ENCODE measurements at regions not wholly inside any gene's neighbourhood (a gene's known extent, or its start where the extent isn't known, plus 50 kb on each side); places are given as distances from the start of the nearest gene placed in this dataset.

- H2AFZ ChIP-seq (ENCODE audit: low read depth, low read length) = no peak overlapping the region
- no peak for ATAC-seq
- H3K9me1 ChIP-seq (ENCODE audit: control insufficient read depth, insufficient read depth, low read length) = no peaks in the 10 kb centered on the region
- H3K9me3 ChIP-seq (replicated peaks; ENCODE audit: control insufficient read depth, insufficient read depth, low read depth, low read length) = no peaks in the 10 kb centered on the region
- H4K20me1 ChIP-seq (replicated peaks; ENCODE audit: control insufficient read depth, insufficient read depth, low read length) = no peaks in the 10 kb centered on the region
- in situ Hi-C loops (cut with MboI) (no loop called here), intact Hi-C loops (cut with micrococcal nuclease) (no loop called here)
- no peaks in the 10 kb centered on the region; a peak in 1 of 5 replicates for H3K27me3 ChIP-seq (ENCODE audit: control insufficient read depth in 2 of 2, insufficient read depth in 2 of 2, low read length in 2 of 2)
- H3K4me3 ChIP-seq = no peak overlapping the region
- no peaks in the 10 kb centered on the region for H3K4me1 ChIP-seq (replicated peaks in 1 of 2; ENCODE audit: control insufficient read depth in 2 of 2, insufficient read depth in 2 of 2, low read length in 2 of 2)
- ChIA-PET POLR2A (no interaction called here), CTCF (ENCODE audit: low intra/inter-chr PET ratio) (no interaction called here)
- no peaks in the 10 kb centered on the region for H3K36me3 ChIP-seq (ENCODE audit: control insufficient read depth, insufficient read depth, low read length)
- H3K79me2 ChIP-seq (ENCODE audit: control insufficient read depth, insufficient read depth, low read length) = no peaks in the 10 kb centered on the region
- no peak overlapping the region for H3K9ac ChIP-seq (ENCODE audit: insufficient read depth in 1 of 2, low read depth in 2 of 2, low read length in 2 of 2)
- WGBS (ENCODE audit: insufficient coverage, low coverage, missing lambda C conversion rate) = 0% methylated on average over 1 of the region's 1 CpG
- no peak for DNase-seq (ENCODE audit: extremely low read depth in 1 of 4, low spot score in 3 of 4)
- H3K27ac ChIP-seq (ENCODE audit: extremely low read depth, low read depth, low read length) = no peak overlapping the region
- BruUV-seq (replicated peaks) = no TSS peak
- H3K4me2 ChIP-seq (ENCODE audit: insufficient read depth, low read length) = no peak overlapping the region
- no peak for FAIRE-seq
- TF ChIP-seq RFX7 (CRISPR knock-in tag; IDR thresholded peaks at IDR 0.05) = no peak
- TF ChIP-seq ZNF133 (CRISPR knock-in tag; IDR thresholded peaks at IDR 0.05) = no peak
- TF ChIP-seq RBFOX2 (IDR thresholded peaks at IDR 0.05; ENCODE audit: low read depth, low read length) = no peak
- no peak for TF ChIP-seq AFF1 (IDR thresholded peaks at IDR 0.05; ENCODE audit: low read depth in 1 of 2, partially characterized antibody in 2 of 2)
- TF ChIP-seq ZNF318 (IDR thresholded peaks at IDR 0.05; ENCODE audit: borderline replicate concordance in 1 of 2, low read depth in 1 of 2) = no peak
- no peak for TF ChIP-seq ZNF184 (CRISPR knock-in tag; IDR thresholded peaks at IDR 0.05)
- no peak for TF ChIP-seq MTA1 (IDR thresholded peaks at IDR 0.05; ENCODE audit: borderline replicate concordance)
- TF ChIP-seq ZNF668 (CRISPR knock-in tag; IDR thresholded peaks at IDR 0.05) = no peak
- no peak for TF ChIP-seq ZNF551 (CRISPR knock-in tag; IDR thresholded peaks at IDR 0.05)
- no peak for TF ChIP-seq ZNF311 (CRISPR knock-in tag; IDR thresholded peaks at IDR 0.05)
Measured at GRCh38 chr4:112857461-112857860, 192.0 kb upstream of the ANK2 start.
